A549 (cell line): ENCODE measurements at regions not wholly inside any gene's neighbourhood (a gene's known extent, or its start where the extent isn't known, plus 50 kb on each side); places are given as distances from the start of the nearest gene placed in this dataset.

Source experiments
- JUNB ChIP-seq: fragments of >200 bp; sonication (Bioruptor Twin); formaldehyde crosslinking; IDR thresholded peaks from 2 replicates; pipeline ENCODE4 v1.6.1; 2016
- NR3C1 ChIP-seq: fragments of >200 bp; sonication (Bioruptor Twin); formaldehyde crosslinking; IDR thresholded peaks from 3 replicates; pipeline ENCODE4 v1.6.1; 2017
- POLR2A ChIP-seq: IDR thresholded peaks from 2 replicates; pipeline ENCODE4 v1.6.1; 2012; ENCODE audit warnings: mild to moderate bottlenecking, low read length
- RCOR1 ChIP-seq: fragments of 150-350 bp; IDR thresholded peaks from 2 replicates; pipeline ENCODE4 v1.6.1; 2014; ENCODE audit warnings: antibody characterized with exemption, low read length, low read depth
- ZFP36 ChIP-seq: fragments of 450-650 bp; IDR thresholded peaks from 2 replicates; pipeline ENCODE4 v1.6.1; 2014; ENCODE audit warnings: borderline replicate concordance; ENCODE audit not compliant: partially characterized antibody
- TF ChIP-seq, protein P1 (sequence below): fragments of >200 bp; sonication (Bioruptor Twin); formaldehyde crosslinking; IDR thresholded peaks from 3 replicates; pipeline ENCODE4 v1.5.1; 2016
- TF ChIP-seq, protein P2 (sequence below): IDR thresholded peaks from 2 replicates; pipeline ENCODE4 v1.6.1; 2012
- TF ChIP-seq, protein P3 (sequence below): fragments of 200-600 bp; sonication (generic); IDR thresholded peaks from 2 replicates; pipeline ENCODE4 v1.6.1; 2016; ENCODE audit warnings: antibody characterized with exemption, mild to moderate bottlenecking, moderate library complexity
- TF ChIP-seq, protein P4 (sequence below): fragments of 450-650 bp; IDR thresholded peaks from 2 replicates; pipeline ENCODE4 v1.6.1; 2014; ENCODE audit warnings: antibody characterized with exemption

DNA sequence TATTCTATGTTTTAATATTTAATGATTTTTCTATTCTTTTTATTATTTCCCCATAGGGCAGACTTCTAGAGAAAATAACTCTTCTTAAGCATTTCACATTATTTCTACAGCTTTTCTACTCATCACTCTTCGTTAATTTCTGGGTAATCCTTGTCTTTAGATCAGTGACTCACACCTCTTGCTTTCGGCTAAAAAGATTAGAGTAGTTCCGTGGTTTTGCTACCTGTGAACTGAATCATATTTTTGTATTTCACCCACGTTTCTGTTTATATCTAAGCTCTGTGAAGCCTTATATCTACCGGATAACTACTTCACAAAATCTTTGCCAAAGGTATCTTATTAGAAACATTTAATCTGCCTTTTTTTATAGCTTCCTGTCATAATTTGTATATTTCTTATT is 685.5 kb upstream of the FSHR start:
- TF ChIP-seq, protein P1, sequence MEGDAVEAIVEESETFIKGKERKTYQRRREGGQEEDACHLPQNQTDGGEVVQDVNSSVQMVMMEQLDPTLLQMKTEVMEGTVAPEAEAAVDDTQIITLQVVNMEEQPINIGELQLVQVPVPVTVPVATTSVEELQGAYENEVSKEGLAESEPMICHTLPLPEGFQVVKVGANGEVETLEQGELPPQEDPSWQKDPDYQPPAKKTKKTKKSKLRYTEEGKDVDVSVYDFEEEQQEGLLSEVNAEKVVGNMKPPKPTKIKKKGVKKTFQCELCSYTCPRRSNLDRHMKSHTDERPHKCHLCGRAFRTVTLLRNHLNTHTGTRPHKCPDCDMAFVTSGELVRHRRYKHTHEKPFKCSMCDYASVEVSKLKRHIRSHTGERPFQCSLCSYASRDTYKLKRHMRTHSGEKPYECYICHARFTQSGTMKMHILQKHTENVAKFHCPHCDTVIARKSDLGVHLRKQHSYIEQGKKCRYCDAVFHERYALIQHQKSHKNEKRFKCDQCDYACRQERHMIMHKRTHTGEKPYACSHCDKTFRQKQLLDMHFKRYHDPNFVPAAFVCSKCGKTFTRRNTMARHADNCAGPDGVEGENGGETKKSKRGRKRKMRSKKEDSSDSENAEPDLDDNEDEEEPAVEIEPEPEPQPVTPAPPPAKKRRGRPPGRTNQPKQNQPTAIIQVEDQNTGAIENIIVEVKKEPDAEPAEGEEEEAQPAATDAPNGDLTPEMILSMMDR, result no peak
- TF ChIP-seq NR3C1 (no peak), POLR2A (no peak), JUNB (no peak), RCOR1 (no peak), ZFP36 (no peak)
- TF ChIP-seq, protein P2, sequence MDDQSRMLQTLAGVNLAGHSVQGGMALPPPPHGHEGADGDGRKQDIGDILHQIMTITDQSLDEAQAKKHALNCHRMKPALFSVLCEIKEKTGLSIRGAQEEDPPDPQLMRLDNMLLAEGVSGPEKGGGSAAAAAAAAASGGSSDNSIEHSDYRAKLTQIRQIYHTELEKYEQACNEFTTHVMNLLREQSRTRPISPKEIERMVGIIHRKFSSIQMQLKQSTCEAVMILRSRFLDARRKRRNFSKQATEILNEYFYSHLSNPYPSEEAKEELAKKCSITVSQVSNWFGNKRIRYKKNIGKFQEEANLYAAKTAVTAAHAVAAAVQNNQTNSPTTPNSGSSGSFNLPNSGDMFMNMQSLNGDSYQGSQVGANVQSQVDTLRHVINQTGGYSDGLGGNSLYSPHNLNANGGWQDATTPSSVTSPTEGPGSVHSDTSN, result no peak
- TF ChIP-seq, protein P3, sequence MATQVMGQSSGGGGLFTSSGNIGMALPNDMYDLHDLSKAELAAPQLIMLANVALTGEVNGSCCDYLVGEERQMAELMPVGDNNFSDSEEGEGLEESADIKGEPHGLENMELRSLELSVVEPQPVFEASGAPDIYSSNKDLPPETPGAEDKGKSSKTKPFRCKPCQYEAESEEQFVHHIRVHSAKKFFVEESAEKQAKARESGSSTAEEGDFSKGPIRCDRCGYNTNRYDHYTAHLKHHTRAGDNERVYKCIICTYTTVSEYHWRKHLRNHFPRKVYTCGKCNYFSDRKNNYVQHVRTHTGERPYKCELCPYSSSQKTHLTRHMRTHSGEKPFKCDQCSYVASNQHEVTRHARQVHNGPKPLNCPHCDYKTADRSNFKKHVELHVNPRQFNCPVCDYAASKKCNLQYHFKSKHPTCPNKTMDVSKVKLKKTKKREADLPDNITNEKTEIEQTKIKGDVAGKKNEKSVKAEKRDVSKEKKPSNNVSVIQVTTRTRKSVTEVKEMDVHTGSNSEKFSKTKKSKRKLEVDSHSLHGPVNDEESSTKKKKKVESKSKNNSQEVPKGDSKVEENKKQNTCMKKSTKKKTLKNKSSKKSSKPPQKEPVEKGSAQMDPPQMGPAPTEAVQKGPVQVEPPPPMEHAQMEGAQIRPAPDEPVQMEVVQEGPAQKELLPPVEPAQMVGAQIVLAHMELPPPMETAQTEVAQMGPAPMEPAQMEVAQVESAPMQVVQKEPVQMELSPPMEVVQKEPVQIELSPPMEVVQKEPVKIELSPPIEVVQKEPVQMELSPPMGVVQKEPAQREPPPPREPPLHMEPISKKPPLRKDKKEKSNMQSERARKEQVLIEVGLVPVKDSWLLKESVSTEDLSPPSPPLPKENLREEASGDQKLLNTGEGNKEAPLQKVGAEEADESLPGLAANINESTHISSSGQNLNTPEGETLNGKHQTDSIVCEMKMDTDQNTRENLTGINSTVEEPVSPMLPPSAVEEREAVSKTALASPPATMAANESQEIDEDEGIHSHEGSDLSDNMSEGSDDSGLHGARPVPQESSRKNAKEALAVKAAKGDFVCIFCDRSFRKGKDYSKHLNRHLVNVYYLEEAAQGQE, result no peak
- TF ChIP-seq, protein P4, sequence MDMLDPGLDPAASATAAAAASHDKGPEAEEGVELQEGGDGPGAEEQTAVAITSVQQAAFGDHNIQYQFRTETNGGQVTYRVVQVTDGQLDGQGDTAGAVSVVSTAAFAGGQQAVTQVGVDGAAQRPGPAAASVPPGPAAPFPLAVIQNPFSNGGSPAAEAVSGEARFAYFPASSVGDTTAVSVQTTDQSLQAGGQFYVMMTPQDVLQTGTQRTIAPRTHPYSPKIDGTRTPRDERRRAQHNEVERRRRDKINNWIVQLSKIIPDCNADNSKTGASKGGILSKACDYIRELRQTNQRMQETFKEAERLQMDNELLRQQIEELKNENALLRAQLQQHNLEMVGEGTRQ, result no peak
